ENCODE measurements at regions not wholly inside any gene's neighbourhood (a gene's known extent, or its start where the extent isn't known, plus 50 kb on each side); places are given as distances from the start of the nearest gene placed in this dataset.
"Not testable (repeated sequence)": the region's sequence is repeated elsewhere in the genome, so short reads cannot be mapped to it uniquely, and the experiment has no call there.

GRCh38 chr2:90298126-90298755 lies 1606.8 kb downstream of the RPIA start:
- DNase-seq = not testable (repeated sequence)

- not testable (repeated sequence) for DNase-seq
Observed at GRCh38 chr2:90298983-90299382, 1607.5 kb downstream of the RPIA start.

- DNase-seq = not testable (repeated sequence)
Observed at GRCh38 chr2:90322982-90323381, 1631.5 kb downstream of the RPIA start.

- not testable (repeated sequence) for DNase-seq
Observed at GRCh38 chr2:90323612-90324558, 1632.4 kb downstream of the RPIA start.

- DNase-seq = not testable (repeated sequence)
Observed at GRCh38 chr2:90324672-90325071, 1633.2 kb downstream of the RPIA start.

- DNase-seq = not testable (repeated sequence)
Observed at GRCh38 chr2:90325796-90326353, 1634.4 kb downstream of the RPIA start.

- not testable (repeated sequence) for DNase-seq
Observed at GRCh38 chr2:90355546-90355945, 1664.1 kb downstream of the RPIA start.

- not testable (repeated sequence) for DNase-seq
Observed at GRCh38 chr2:90359344-90359743, 1667.9 kb downstream of the RPIA start.

GRCh38 chr2:90359887-90360730 lies 1668.6 kb downstream of the RPIA start:
- not testable (repeated sequence) for DNase-seq

GRCh38 chr2:90360731-90361035 lies 1669.2 kb downstream of the RPIA start:
- not testable (repeated sequence) for DNase-seq
